ENCODE measurements at regions not wholly inside any gene's neighbourhood (a gene's known extent, or its start where the extent isn't known, plus 50 kb on each side); places are given as distances from the start of the nearest gene placed in this dataset.

DNA sequence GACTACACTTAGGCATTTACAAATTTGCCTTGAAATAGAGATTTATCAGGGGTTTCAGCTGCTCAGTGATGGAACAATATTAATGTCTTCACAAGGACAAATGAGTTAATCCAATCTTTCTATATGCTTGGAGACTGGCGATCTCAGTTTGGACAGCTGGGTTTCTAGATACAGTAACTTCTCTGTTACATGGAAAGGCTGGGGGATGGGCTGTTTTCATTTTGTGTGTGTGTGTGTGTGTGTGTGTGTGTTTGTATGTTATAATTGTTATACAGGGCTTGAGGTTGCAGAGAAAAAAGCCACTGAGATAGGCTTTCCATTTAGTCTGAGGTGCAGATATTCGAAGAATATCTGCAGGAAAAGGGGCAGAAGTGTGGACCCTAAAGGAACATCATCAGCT, 359.3 kb upstream of the SALL1 start:
- no peak for DNase-seq

DNA sequence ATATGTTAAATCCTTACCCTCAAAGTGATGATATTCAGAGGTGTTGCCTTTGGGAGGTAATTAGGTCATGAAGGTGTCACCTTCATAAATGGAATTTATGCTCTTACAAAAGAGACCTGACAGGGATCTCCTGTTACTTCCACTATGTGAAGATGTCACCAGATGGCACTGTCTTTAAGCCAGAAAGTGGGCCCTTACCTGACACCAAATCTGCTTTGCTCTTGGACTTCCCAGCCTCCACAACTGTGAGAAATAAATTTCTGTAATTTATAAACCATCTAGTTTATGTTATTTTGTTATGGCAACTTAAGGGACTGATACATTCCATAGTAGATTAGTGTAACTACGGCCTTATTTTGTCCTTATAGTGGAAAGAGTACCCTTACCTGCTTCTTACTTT, 358.3 kb upstream of the SALL1 start:
- no peak for DNase-seq

DNA sequence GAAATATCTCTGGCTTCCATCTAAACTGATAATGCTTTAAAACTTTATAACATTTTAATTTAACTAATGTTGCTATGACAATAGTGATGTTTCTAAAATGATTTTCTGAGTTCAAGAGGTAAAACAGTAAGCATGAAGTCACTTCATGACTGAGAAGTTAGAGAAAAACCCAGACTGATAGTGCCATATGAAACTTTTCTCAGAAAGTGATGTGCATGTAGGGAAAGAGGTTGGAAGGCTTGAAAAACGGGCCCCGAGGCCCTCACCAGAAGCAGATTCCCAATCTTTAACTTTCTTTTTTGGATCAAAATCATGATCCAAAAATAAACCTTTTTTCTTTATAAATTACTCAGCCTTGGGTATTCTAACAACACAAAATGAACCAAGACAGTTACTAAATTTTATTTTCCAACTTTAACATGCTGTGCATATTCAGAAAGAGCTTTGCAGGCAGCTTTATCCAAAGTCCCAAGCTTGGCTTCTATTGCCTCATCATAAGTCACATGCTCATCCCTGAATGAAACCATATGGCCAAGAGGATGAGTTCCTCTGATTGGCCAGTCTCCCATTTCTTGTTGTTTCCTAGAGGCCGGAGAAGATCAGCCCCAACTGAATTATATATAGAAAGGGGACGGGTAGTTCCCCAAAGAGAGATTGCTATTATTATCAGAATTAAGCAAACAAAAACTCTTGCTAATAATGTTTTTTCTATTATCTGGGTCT, 357.6 kb upstream of the SALL1 start:
- DNase-seq: no peak

DNA sequence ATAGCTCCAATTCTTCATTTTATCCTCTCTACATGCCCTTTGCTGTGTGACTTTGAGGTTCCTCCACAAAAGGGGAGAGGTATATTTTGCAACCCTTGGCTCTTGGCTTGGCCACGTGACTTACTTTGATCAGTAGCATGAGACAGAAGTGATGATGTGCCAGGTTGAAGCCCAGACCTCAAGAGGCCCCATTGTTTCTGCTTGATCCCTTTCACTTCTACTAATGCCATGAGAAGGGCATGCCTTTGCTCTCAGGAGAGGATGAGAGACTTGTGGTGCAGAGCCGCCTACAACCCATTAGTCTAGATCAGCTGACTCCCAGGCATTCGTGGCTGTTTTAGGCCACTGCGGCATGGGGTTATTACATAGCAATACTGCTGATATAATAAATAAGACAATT, 356.2 kb upstream of the SALL1 start:
- DNase-seq: no peak

DNA sequence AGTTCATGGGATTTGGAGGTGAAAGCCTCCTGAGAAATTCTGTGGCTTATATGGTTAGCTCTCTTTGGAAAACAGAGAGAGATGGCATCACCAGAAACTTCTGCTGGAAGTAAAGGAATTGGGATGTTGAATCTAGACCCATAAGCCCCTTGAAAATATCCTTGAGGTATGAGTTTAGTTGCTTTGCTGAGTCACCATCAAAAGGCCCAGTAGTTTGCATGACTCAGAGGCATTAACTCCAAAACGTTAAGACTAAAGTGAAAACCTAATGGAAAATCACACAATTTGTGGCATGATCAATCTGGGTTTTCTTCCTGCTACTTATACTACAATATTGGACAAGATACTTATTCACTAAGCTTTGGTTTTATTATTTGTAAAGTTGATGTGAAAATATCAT, 349.2 kb upstream of the SALL1 start:
- no peak for DNase-seq

DNA sequence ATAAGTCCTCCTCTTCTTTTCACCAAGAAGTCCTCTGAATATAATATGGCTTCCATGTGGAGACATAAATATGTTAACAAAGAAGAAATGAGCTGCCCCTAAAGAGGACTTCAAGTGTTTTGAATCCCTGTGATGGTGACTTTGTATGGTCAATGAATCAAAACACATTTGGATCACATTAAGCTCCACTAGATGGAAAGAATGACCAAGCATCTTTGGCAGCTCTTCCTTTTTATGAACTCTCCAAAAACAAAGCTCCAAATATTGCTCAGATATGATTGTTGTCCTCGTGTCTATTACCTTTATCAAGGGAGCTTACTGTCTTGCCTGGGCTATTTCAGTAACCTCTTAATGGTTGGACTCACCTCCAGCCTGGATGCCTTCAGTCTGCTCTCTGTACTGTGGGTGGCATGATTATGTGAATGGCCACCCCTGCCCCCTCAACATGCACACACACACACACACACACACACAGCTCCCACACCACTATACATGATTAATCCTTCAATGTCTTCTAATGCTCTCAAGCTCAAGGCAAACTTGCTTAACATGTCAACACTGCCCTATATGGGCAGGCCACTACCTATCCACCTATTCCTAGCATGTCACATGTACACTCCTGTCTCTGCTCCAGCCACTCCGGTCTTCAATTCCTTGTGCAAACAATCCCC, 346.6 kb upstream of the SALL1 start:
- no peak for DNase-seq

DNA sequence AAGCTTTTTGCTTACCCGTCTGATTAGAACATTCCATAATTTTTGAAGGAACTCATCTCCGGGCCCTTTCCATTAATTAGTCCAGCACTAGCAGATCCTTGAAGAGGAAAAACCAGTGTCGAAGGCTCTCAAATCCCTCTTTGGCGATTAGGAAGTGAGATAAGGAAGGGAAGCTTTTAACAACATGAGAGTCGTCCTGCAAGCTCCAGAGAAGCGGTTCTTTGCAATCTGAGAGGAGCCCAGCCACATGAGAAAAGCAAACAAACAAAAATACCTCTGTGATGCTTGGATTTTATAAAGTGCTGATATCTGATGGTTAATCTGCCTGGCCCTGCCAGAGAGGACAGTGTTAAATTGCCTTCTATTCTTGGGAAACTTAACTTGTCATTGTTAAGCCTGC, 339.8 kb upstream of the SALL1 start:
- no peak for DNase-seq

DNA sequence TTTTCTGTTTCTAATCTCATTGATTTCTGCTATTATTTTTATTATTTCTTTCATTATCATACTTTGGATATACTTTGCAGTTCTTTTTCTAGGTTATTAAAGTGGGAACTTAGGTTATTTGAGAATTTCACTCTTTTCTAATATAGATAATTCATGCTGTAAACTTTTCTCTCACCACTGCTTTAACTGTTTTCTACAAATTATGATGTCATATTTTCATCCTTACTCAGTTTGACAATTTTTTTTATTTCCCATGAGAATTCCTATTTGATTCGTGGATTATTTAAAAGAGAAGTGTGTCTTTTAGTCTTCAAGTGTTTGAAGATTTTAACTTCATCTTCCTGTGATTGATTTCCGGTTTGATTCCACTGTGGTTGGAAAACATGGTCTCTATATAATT, 336.8 kb upstream of the SALL1 start:
- DNase-seq: no peak

DNA sequence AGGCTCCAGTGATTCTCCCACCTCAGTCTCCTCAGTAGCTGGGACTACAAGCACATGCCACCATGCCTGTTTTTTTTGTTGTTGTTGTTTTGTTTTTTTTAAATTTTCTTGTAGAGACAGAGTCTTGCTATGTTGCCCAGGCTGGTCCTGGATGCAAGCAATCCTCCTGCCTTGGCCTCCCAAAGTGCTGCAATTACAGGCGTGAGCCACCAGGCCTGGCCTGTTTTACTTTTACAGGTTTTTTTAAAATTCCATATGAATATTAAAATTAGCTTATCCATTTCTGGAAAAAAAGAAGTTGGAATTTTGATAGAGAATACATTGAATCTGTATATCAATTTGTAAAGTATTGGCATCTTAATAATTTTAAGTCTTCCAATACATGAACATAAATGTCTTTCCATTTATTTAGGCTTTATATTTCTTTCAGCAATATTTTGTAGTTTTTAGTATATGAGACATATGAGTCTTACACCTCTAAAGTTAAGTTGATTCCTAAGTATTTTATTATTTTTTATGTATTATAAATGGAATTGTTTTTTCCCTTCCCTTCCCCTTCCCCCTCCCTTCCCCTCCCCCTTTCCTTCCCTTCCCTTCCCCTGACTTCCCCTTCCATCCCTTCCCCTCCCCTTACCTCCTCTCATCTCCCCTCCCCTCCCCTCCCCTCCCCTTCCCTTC, 323.5 kb upstream of the SALL1 start:
- DNase-seq: no peak

DNA sequence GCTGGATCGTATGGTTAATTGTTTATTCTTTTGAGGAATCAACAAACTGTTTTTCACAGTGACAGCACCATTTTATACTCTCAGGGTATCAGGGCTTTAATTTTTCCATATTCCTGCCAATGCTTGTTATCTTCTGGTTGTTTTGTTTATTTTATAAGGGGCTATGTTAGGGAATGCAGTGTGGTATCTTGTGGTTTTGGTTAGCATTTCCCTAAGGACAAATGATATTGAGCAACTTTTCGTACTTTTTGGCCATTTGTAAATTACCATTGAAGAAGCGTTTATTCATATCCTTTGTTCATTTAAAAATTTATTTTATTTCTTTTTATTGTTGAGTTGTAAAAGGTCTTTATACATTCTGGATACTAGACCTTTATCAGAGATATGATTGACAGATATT, 322.0 kb upstream of the SALL1 start:
- DNase-seq: no peak

DNA sequence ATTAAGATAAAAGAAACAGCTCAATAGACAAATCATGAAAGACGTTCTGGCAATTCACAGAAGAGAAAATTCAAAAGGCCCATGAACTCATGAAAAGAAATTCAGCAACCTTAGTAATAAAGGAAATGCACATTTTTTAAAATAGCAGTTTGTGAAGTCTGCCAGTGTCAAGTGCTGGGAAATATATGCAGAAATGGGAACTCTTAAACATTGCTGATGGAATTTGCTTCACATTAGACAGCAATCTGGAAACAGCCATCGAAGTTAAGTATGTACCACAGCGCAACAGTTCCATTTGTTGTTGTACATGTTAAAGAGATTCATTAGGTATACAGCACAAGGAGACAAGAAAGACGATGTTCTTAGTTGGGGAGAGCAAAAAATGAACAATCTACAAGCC, 319.4 kb upstream of the SALL1 start:
- DNase-seq: no peak

DNA sequence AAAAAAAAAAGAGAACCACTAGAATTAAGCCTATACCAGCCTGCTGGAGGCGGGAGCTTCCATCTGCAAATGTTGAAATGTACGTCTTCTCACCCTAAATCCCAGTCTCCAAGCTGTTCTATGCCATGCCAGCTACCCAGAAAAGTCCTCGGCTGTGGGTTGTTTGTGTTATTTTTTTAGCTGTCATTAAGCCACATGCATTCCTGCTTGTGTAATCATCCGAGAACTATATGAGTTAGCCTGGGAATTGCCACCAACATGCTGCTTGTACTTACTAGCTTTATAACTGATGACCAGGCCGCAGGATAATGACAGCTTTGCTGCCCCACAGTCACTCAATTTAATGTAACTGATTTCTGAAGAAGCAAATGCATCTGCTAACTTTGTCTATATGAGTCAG, 313.9 kb upstream of the SALL1 start:
- DNase-seq: no peak

DNA sequence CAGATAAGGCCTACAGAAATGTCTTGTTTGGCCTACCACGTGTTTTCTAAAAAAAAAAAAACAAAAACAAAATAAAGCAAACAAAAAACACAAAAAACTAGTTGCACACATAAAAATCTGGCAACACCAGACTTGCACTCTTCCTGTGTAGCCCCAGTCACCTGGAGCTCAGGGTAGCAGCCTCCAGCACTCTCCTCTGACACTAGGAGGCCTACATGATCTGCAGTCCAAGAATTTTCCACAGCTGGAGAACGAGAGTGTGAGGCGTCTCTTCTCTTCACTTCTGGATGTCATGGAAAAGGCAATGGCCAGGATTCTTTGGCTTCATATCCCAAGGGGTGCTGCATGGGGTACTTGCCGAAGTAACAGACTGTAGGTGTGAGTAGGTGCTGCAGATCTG, 310.2 kb upstream of the SALL1 start:
- no peak for DNase-seq

DNA sequence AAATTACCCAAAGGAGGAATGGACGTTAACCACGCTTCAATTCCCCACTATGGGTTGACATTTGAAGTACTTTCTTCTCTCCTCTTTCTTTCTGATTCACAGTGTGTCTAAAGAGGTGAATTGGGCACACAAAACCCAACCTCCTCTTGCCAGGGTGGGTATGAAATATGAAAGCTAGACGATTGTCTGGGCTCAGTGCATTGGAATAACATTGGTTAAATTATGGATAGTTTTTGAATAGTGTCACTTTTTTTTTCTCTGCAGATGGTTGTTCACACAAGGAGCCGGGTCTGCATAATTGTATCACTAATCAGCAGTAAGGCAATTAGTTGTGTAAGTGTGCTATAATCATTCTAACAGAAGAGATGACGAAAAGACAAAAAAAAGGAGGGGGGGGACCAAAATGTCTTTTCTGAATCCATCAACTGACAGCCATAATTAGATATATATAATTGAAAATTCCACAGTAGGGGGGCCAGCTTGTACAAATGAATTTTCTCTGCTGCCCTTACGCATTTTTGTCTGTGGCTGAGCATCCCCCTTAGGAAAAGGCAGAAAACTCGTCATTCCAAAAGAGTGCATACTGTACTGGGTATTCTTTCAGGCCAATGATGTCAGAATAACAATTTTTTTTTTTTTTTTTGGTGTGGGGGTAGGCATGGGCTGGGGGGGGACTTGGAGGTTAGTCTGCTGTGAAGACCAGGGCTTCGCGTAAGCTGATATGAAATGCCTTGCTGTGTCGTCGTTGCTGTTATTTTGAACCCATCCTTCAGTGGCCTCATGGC, 307.5 kb upstream of the SALL1 start:
- DNase-seq: no peak

DNA sequence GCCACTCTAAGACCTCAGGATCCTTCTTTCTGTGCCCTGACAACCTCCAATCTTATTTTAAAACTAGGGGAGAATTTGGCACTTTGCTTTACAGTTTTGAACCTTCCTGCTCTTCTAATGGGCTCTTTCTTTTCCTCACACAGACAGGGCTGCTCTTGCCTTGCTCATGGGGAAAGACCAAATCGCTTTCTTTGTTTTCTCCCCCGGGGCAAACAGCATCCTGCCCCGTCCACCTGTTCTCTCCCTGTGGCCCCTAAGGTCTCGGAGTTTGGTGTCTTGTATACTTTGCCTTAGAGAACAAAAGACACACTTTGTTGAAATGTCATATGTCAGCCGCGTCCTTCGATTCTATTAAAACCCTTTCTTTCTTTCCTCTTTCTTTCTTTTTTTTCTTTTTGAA, 306.7 kb upstream of the SALL1 start:
- DNase-seq: no peak

DNA sequence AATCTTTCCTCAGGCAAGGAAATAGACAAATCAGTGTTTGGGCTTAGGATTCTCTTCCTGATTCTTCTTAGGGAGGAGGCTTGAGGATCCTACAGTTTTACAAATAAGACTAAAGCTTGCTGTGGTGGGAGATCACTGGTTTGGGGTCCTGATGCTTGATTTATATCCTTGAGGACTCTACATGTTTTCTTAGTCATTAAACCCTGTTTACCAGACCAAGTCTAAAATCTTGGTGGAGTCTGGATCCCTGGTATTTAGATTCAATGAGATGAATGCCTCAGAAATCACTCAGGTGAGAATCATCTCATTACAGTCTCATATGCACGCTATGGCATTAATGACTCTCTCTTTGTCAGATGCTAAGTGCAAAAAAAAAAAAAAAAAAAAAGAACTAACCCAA, 304.3 kb upstream of the SALL1 start:
- no peak for DNase-seq

DNA sequence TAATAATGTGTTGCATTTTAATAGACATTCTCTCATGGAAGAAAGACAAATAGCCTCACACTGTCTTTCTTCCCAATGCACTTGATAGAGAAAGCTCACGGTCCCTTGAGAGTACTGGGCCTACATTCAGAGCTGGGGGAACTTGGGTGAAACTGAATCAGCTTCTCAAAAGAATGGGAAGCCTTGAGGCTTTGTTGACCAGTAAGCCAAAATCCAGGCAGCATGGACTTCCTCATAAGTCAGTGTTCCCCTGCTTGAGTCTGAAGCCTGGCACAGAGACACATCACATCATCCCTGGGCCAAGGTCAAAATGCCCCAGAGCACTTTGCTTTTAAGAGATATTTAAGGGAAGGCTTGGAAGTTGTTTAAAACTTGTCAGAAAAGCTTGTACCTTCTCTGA, 302.2 kb upstream of the SALL1 start:
- no peak for DNase-seq

DNA sequence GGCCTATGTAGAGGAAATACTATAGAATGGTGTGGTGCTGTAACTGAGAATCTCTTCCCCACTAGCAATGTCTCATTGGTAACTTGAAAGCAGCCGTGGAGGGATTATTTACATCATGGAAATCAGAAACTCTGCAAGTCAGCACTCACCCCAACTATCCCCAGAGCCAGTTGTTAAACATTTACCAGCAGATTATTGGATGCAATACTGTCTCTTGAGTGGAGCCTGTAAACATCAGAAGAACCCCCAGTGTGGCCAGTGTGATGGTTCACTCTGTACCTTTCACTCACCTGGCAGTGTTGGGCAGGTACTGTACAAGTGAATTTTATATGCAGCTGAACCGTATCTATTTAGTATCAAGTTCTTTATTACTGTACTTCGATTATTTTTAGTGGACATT, 299.8 kb upstream of the SALL1 start:
- no peak for DNase-seq

DNA sequence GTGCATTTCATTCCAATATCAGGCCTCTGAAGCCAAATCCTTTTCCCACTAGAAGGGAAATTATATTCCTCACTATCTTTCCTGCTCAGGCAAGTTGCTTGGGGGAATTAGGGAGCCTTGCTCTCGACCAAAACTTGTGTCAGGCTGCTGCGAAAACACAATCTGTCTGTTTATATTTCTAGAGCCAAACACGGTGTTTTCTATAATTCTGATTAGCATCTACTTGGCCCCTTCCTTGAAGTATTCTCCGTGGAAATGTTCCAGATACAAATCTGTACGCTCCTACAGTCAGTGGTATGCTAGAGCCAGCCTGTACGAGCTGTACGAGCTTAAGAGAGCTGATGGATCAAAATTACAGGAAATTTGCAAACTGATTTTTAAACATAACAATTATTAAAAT, 299.3 kb upstream of the SALL1 start:
- DNase-seq: no peak

DNA sequence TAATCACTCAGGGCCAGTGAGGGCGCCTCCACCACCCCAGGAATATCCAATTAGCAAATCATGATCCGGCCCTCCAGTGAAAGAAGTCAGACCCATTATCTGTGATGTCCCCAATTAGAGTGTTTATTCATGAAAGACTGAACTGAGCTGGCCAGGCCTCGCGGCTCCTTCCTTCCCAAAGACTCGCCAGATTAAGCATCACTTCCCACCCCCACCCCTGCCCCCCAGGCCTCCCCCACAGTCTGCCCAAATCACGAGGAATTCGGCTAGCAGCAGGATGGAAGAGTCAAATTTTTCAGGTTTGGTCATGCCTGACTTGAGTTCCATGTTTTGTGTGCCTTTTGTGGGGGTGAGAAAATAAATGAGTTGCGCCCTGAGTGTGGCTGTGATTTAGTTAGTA, 298.4 kb upstream of the SALL1 start:
- no peak for DNase-seq

DNA sequence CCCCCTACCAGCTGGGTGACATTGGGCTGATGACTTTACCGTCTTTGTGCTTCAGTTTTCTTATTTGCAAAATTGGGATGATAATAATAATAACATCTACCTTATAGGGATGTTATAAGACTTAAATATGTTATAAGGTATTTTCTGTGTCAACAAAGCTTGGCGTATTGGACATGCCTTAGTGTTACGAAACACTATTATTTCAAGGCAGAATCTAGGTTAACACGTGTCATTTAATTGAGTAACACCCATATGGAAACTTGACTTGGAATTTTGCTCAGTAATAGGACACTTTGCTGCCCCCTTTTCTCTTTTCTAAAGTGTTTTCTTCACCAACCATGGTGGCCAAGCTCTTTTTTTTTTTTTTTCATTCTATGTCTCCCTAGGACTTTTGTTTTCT, 294.2 kb upstream of the SALL1 start:
- no peak for DNase-seq

DNA sequence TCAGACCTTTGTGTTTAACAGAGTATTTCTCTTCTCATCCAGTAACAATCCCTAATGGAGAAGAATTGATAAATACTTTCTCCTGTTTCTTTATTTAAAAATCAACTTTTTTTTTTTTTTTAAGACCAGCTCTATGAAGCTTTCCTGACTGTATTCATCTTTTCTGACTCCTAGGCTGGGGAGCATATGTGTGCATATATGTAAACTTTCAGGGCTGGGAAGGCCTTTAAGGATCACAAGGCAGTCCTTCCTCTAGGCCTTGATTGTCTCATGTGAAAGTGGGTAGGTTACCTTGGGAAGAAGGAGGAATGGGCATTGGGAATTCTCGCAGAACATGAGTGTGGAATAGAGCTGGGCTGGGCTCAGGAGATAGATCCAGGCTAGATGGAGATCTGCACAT, 292.9 kb upstream of the SALL1 start:
- no peak for DNase-seq

DNA sequence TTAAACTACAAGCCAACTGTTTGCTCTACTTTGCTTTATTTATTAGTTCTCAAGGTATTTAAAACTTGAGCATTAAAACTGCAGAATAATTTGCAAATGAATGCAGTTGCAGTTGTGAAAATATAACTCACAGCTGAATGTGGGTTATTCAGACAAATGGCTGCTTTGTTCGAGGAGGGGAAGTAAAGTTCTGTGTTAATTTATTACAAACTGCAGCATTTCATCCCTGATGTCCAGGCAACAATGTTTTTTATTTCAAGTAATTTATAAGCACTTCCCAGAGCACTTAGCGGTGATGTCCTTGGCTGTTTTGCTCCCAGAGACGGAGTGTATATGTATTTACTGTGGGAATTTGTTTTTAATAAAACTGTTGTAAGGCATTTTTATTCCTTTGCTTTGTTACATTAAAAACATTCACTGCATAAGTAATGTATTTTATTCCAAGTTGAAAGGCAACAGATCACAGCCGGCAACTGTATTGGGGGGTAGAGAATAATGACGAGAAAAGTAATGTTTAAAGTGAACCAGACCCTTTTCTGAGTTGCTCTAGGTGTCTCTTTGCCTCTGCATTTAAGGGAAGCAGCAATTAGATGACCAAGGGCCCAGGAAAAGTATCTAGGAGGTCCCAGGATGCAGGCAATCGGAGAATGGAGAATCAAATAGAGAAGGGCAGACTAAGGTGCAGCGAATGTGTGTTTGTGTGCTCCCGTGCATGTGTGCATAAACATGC, 291.2 kb upstream of the SALL1 start:
- DNase-seq: no peak
